ENCODE measurements at regions not wholly inside any gene's neighbourhood (a gene's known extent, or its start where the extent isn't known, plus 50 kb on each side); places are given as distances from the start of the nearest gene placed in this dataset.
"Not testable (repeated sequence)": the region's sequence is repeated elsewhere in the genome, so short reads cannot be mapped to it uniquely, and the experiment has no call there.

DNA sequence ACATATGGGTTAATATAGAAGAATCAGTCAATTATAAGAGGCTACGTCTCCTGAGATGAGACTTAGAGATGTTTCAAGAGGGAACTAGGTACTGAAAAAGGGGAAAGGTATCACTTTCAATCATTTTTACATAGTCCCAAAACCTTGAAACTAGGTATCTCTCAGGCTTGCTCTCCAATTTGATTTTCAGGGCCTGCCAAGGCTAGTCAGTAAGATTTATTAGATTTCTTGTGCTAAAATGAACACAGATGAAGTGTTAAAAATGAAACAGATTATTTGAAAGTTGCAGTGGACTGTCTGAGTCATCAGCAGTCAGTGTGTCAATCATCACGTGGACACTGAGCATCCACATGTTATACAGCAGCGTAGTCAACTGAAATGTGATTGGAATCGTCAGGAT, 591.1 kb downstream of the DTWD2 start:
- no peaks in the 10 kb centered on the region for H3K36me3 ChIP-seq (ENCODE audit: control insufficient read depth in 1 of 2, insufficient read depth in 2 of 2, low read length in 1 of 2)
- H3K4me3 ChIP-seq (ENCODE audit: low read length in 2 of 2), result no peak overlapping the region
- H3K9me3 ChIP-seq (ENCODE audit: control insufficient read depth, low read length), result no peaks in the 10 kb centered on the region
- H3K4me1 ChIP-seq (ENCODE audit: control insufficient read depth in 1 of 2, insufficient read depth in 2 of 2, low read length in 2 of 2), result no peaks in the 10 kb centered on the region
- H3K27ac ChIP-seq (ENCODE audit: low read depth in 1 of 2, low read length in 2 of 2), result no peak overlapping the region
- WGBS, 2 donors, result 70 to 81% methylated on average over 4 of the region's 4 CpGs
- no peaks in the 10 kb centered on the region for H3K27me3 ChIP-seq (ENCODE audit: control insufficient read depth in 1 of 2, insufficient read depth in 2 of 2, low read length in 1 of 2)
- intact Hi-C loops (cut with DNase I), result no loop called here
- no peak for ATAC-seq (ENCODE audit: low FRiP score)
- DNase-seq, result no peak

DNA sequence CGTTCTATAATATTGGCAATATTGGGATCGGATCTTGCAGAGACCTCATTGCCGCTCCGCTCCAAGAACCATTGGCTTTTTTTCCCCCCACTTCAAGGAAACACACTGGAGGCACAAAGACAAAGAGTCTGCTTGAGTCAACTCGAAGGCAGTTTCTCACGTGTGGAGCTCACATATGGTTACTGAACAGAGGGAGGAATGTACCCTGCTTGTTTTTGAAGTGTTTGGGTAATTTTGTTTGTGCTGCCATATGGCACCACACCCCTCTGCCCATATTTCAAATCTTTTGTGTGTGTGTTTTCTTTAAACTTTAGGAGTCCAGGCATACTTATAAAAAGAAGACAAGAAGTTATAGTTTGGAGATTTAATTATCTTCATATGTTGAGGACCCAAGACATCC, 595.9 kb downstream of the DTWD2 start:
- Histone ChIP-seq H3K27ac (ENCODE audit: low read depth in 1 of 2, low read length in 2 of 2) (no peak overlapping the region), H3K27me3 (ENCODE audit: control insufficient read depth in 1 of 2, insufficient read depth in 2 of 2, low read length in 1 of 2) (no peaks in the 10 kb centered on the region), H3K4me3 (ENCODE audit: low read length in 2 of 2) (no peak overlapping the region), H3K4me1 (ENCODE audit: control insufficient read depth in 1 of 2, insufficient read depth in 2 of 2, low read length in 2 of 2) (no peaks in the 10 kb centered on the region), H3K36me3 (ENCODE audit: control insufficient read depth in 1 of 2, insufficient read depth in 2 of 2, low read length in 1 of 2) (no peaks in the 10 kb centered on the region), H3K9me3 (ENCODE audit: control insufficient read depth, low read length) (no peaks in the 10 kb centered on the region)
- DNase-seq (no peak), ATAC-seq (ENCODE audit: low FRiP score) (no peak)
- intact Hi-C loops (cut with DNase I), result no loop called here
- WGBS, 2 donors, result 51 to 59% methylated on average over 6 of the region's 6 CpGs

- intact Hi-C loops (cut with DNase I); H3K36me3 ChIP-seq (ENCODE audit: control insufficient read depth in 1 of 2, insufficient read depth in 2 of 2, low read length in 1 of 2); H3K27me3 ChIP-seq (ENCODE audit: control insufficient read depth in 1 of 2, insufficient read depth in 2 of 2, low read length in 1 of 2); H3K27ac ChIP-seq (ENCODE audit: low read depth in 1 of 2, low read length in 2 of 2); H3K4me1 ChIP-seq (ENCODE audit: control insufficient read depth in 1 of 2, insufficient read depth in 2 of 2, low read length in 2 of 2); ATAC-seq (ENCODE audit: low FRiP score); DNase-seq; H3K4me3 ChIP-seq (ENCODE audit: low read length in 2 of 2); H3K9me3 ChIP-seq (ENCODE audit: control insufficient read depth, low read length): not testable (repeated sequence)
- WGBS, 2 donors, result 96 to 97% methylated on average over 15 of the region's 15 CpGs
Observed at GRCh38 chr5:118382931-118383330, 605.4 kb downstream of the DTWD2 start.

DNA sequence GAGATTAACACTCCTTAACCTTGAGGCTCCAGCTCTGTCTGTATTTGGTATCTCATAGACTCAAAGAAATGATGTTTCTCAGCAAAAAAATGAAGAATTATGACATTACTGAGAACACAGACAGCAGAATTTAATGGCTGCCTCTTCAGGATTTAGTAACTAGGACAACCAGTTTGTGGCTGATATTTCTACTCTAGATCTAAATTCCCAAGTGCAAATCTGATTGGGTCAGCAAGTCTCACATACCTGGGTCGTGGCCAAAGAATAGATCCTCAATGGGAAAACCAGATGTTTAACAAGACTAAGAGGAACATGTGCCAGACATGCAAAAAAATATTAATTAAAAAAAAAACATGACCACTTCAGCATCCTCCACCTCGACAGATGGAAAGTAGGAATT, 608.9 kb downstream of the DTWD2 start:
- intact Hi-C loops (cut with DNase I), result no loop called here
- Histone ChIP-seq H3K9me3 (ENCODE audit: control insufficient read depth, low read length) (peaks cover 2% of the 10 kb centered on the region), H3K36me3 (ENCODE audit: control insufficient read depth in 1 of 2, insufficient read depth in 2 of 2, low read length in 1 of 2) (no peaks in the 10 kb centered on the region), H3K27ac (ENCODE audit: low read depth in 1 of 2, low read length in 2 of 2) (no peak overlapping the region), H3K4me3 (ENCODE audit: low read length in 2 of 2) (no peak overlapping the region), H3K27me3 (ENCODE audit: control insufficient read depth in 1 of 2, insufficient read depth in 2 of 2, low read length in 1 of 2) (no peaks in the 10 kb centered on the region), H3K4me1 (ENCODE audit: control insufficient read depth in 1 of 2, insufficient read depth in 2 of 2, low read length in 2 of 2) (no peaks in the 10 kb centered on the region)
- DNase-seq (no peak), ATAC-seq (ENCODE audit: low FRiP score) (no peak)
- WGBS, 2 donors, result 61 to 66% methylated on average over 2 of the region's 2 CpGs

DNA sequence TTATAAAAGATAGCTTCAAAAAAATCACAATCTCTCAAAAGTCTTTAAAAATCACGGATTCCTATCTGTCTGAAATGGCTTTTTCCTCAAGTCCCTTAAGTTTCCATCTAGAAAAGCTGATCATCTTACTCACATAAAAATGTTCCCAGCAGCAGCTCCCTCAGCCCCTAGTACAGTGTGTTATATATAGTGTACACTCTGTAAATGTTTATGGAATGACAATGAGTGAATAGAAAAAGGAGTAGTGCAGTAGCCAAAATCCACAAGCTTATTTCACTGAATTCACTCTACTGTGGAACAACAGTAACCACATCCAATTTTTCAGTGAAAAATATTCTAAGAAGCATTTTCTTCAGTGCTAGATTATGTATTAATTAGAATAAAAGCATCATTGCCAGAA, 609.4 kb downstream of the DTWD2 start:
- H3K27me3 ChIP-seq (ENCODE audit: control insufficient read depth in 1 of 2, insufficient read depth in 2 of 2, low read length in 1 of 2), result no peaks in the 10 kb centered on the region
- H3K4me1 ChIP-seq (ENCODE audit: control insufficient read depth in 1 of 2, insufficient read depth in 2 of 2, low read length in 2 of 2), result no peaks in the 10 kb centered on the region
- no peaks in the 10 kb centered on the region for H3K36me3 ChIP-seq (ENCODE audit: control insufficient read depth in 1 of 2, insufficient read depth in 2 of 2, low read length in 1 of 2)
- no peak overlapping the region for H3K4me3 ChIP-seq (ENCODE audit: low read length in 2 of 2)
- intact Hi-C loops (cut with DNase I), result no loop called here
- ATAC-seq (ENCODE audit: low FRiP score), result no peak
- WGBS, 2 donors, result 19 to 30% methylated on average over 1 of the region's 1 CpG
- peaks cover 2% of the 10 kb centered on the region for H3K9me3 ChIP-seq (ENCODE audit: control insufficient read depth, low read length)
- no peak for DNase-seq
- no peak overlapping the region for H3K27ac ChIP-seq (ENCODE audit: low read depth in 1 of 2, low read length in 2 of 2)

- no peaks in the 10 kb centered on the region for H3K4me1 ChIP-seq (ENCODE audit: control insufficient read depth in 1 of 2, insufficient read depth in 2 of 2, low read length in 2 of 2)
- H3K4me3 ChIP-seq (ENCODE audit: low read length in 2 of 2), result no peak overlapping the region
- H3K9me3 ChIP-seq (ENCODE audit: control insufficient read depth, low read length), result no peaks in the 10 kb centered on the region
- DNase-seq, result no peak
- intact Hi-C loops (cut with DNase I), result no loop called here
- no peak for ATAC-seq (ENCODE audit: low FRiP score)
- H3K27me3 ChIP-seq (ENCODE audit: control insufficient read depth in 1 of 2, insufficient read depth in 2 of 2, low read length in 1 of 2), result no peaks in the 10 kb centered on the region
- H3K36me3 ChIP-seq (ENCODE audit: control insufficient read depth in 1 of 2, insufficient read depth in 2 of 2, low read length in 1 of 2), result no peaks in the 10 kb centered on the region
- H3K27ac ChIP-seq (ENCODE audit: low read depth in 1 of 2, low read length in 2 of 2), result no peak overlapping the region
Observed at GRCh38 chr5:118377420-118377819, 610.9 kb downstream of the DTWD2 start.

DNA sequence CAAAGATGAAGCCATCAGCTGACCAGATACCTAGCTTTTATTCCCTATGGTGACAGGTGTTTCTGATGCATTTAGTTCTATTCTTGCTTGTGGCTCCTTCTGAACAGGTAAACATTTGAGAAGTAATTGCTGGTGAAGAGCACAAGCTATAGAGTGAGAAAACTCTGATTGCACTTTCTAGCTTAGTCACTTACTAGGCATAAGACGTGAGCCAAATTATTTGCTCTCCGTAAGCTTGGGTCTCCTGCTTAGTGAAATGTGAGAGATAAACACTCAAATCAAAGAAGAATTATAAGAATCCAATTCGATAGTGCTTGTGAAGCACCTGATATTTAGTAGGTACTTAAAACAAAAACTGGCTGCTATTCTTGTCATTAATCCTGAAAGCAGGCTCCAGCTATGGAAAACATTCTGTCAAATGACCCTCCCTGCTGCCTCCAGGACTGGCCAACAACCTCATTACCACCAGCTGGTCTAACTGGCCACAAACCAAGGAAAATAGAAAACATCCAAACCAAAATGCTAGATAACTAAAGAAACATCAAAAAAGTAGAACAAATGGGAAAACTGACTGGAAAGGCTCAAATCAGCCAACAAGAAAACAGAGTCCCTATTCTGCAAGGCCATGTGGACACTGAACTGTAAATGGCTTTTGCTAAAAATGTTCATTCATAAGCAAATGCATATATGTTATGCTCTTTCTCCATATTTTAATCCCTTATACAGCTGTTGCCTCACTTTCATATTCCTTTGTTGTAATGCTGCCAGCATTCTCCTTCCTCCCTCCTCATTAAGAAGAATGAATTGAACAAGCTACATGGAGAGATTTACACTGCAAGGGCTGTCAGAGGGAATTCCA, 616.1 kb downstream of the DTWD2 start:
- Histone ChIP-seq H3K27me3 (ENCODE audit: control insufficient read depth in 1 of 2, insufficient read depth in 2 of 2, low read length in 1 of 2) (no peaks in the 10 kb centered on the region), H3K9me3 (ENCODE audit: control insufficient read depth, low read length) (no peaks in the 10 kb centered on the region), H3K4me1 (ENCODE audit: control insufficient read depth in 1 of 2, insufficient read depth in 2 of 2, low read length in 2 of 2) (no peaks in the 10 kb centered on the region), H3K27ac (ENCODE audit: low read depth in 1 of 2, low read length in 2 of 2) (no peak overlapping the region), H3K4me3 (ENCODE audit: low read length in 2 of 2) (no peak overlapping the region), H3K36me3 (ENCODE audit: control insufficient read depth in 1 of 2, insufficient read depth in 2 of 2, low read length in 1 of 2) (no peaks in the 10 kb centered on the region)
- DNase-seq (no peak), ATAC-seq (ENCODE audit: low FRiP score) (no peak)
- 54 to 58% methylated on average over 3 of the region's 3 CpGs for WGBS, 2 donors
- intact Hi-C loops (cut with DNase I), result no loop called here

DNA sequence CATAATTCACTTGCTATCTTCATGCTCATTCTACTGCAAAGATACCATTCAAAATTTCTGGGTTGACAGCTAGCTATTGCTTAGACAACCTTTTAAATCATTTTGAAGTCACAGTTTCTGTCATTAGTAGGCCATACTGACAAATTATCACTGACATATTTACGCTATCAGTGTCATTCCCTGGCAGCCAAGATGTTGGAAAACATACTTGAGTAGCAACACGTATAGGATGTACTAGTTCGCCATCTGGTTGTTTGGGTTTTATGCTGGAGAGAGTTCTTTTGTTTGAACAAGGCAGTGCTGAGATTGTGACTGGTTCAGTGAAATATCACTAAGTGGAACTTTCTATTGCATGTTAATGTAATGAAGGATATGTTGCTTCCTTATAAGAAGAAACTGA, 621.9 kb downstream of the DTWD2 start:
- no peak overlapping the region for H3K4me3 ChIP-seq (ENCODE audit: low read length in 2 of 2)
- intact Hi-C loops (cut with DNase I), result no loop called here
- H3K36me3 ChIP-seq (ENCODE audit: control insufficient read depth in 1 of 2, insufficient read depth in 2 of 2, low read length in 1 of 2), result no peaks in the 10 kb centered on the region
- no peaks in the 10 kb centered on the region for H3K27me3 ChIP-seq (ENCODE audit: control insufficient read depth in 1 of 2, insufficient read depth in 2 of 2, low read length in 1 of 2)
- H3K4me1 ChIP-seq (ENCODE audit: control insufficient read depth in 1 of 2, insufficient read depth in 2 of 2, low read length in 2 of 2), result no peaks in the 10 kb centered on the region
- no peak overlapping the region for H3K27ac ChIP-seq (ENCODE audit: low read depth in 1 of 2, low read length in 2 of 2)
- WGBS, 2 donors, result 79 to 88% methylated on average over 3 of the region's 3 CpGs
- DNase-seq, result no peak
- no peaks in the 10 kb centered on the region for H3K9me3 ChIP-seq (ENCODE audit: control insufficient read depth, low read length)
- no peak for ATAC-seq (ENCODE audit: low FRiP score)

- Histone ChIP-seq H3K36me3 (ENCODE audit: control insufficient read depth in 1 of 2, insufficient read depth in 2 of 2, low read length in 1 of 2) (no peaks in the 10 kb centered on the region), H3K4me3 (ENCODE audit: low read length in 2 of 2) (no peak overlapping the region), H3K4me1 (ENCODE audit: control insufficient read depth in 1 of 2, insufficient read depth in 2 of 2, low read length in 2 of 2) (no peaks in the 10 kb centered on the region), H3K9me3 (ENCODE audit: control insufficient read depth, low read length) (no peaks in the 10 kb centered on the region), H3K27ac (ENCODE audit: low read depth in 1 of 2, low read length in 2 of 2) (no peak overlapping the region), H3K27me3 (ENCODE audit: control insufficient read depth in 1 of 2, insufficient read depth in 2 of 2, low read length in 1 of 2) (no peaks in the 10 kb centered on the region)
- DNase-seq, result no peak
- WGBS, 2 donors, result 75 to 76% methylated on average over 4 of the region's 4 CpGs
- intact Hi-C loops (cut with DNase I), result no loop called here
- ATAC-seq (ENCODE audit: low FRiP score), result no peak
Observed at GRCh38 chr5:118365718-118366117, 622.6 kb downstream of the DTWD2 start.

Measured in aorta (tissue), 5 donors.